OCI-LY3 (cell line): ENCODE measurements at regions not wholly inside any gene's neighbourhood (a gene's known extent, or its start where the extent isn't known, plus 50 kb on each side); places are given as distances from the start of the nearest gene placed in this dataset.

Source experiments
- H2AFZ ChIP-seq: fragments of 200-600, 300-600 bp; shearing (Covaris generic); 2 replicates; pipeline ENCODE4 v1.6.0; 2014; ENCODE audit warnings: antibody characterized with exemption, low read depth, low read length
- H3K27ac ChIP-seq: fragments of 200-600, 300-600 bp; sonication (generic); 2 replicates; pipeline ENCODE4 v1.5.1; 2014; ENCODE audit warnings: mild to moderate bottlenecking, low read length, moderate library complexity, mixed read lengths
- H3K27me3 ChIP-seq: fragments of 200-600, 300-600 bp; sonication (generic); 2 replicates; pipeline ENCODE4 v1.6.1; 2014; ENCODE audit warnings: low read depth, low read length, mixed read lengths
- H3K36me3 ChIP-seq: fragments of 200-600, 300-600 bp; sonication (generic); replicated peaks from 2 replicates; pipeline ENCODE3; 2014; ENCODE audit warnings: low read depth, low read length, mixed read lengths
- H3K4me1 ChIP-seq: fragments of 300-600, 200-600 bp; sonication (generic); 2 replicates; pipeline ENCODE4 v1.6.1; 2014; ENCODE audit warnings: low read length, mixed read lengths
- H3K4me2 ChIP-seq: fragments of 200-600, 300-600 bp; sonication (generic); 2 replicates; pipeline ENCODE4 v1.6.1; 2014; ENCODE audit warnings: low read length, mixed read lengths
- H3K4me3 ChIP-seq: fragments of 300-600, 200-600 bp; sonication (generic); 2 replicates; pipeline ENCODE4 v1.5.1; 2014; ENCODE audit warnings: antibody characterized with exemption, mild to moderate bottlenecking, low read length, moderate library complexity
- H3K79me2 ChIP-seq: fragments of 300-600, 200-600 bp; shearing (Covaris generic); 2 replicates; pipeline ENCODE4 v1.6.1; 2014; ENCODE audit warnings: mild to moderate bottlenecking, low read length, mixed read lengths
- H3K9ac ChIP-seq: fragments of 300-600, 200-600 bp; shearing (Covaris generic); 2 replicates; pipeline ENCODE4 v1.6.0; 2014; ENCODE audit warnings: mild to moderate bottlenecking, low read length, moderate library complexity
- H3K9me3 ChIP-seq: fragments of 200-600, 300-600 bp; shearing (Covaris generic); 2 replicates; pipeline ENCODE4 v1.6.1; 2014; ENCODE audit warnings: low read length, mixed read lengths; ENCODE audit not compliant: insufficient read depth
- H4K20me1 ChIP-seq: fragments of 200-600, 300-600 bp; sonication (generic); 2 replicates; pipeline ENCODE4 v1.6.1; 2016; ENCODE audit warnings: low read length, mixed read lengths; ENCODE audit not compliant: insufficient read depth
- EZH2phosphoT487 ChIP-seq: fragments of 200-600 bp; shearing (Covaris generic); IDR thresholded peaks from 2 replicates; pipeline ENCODE4 v1.6.1; 2018; ENCODE audit warnings: antibody characterized with exemption, mixed run types, low read depth
- TF ChIP-seq, protein P1 (sequence below): fragments of 200-600, 300-600 bp; sonication (generic); IDR thresholded peaks from 2 replicates; pipeline ENCODE4 v1.5.1; 2014; ENCODE audit warnings: antibody characterized with exemption, low read length, low read depth

- Histone ChIP-seq H3K36me3 (no peaks in the 10 kb centered on the region), H3K9me3 (no peaks in the 10 kb centered on the region), H3K4me3 (no peak overlapping the region), H3K27me3 (no peaks in the 10 kb centered on the region), H4K20me1 (no peaks in the 10 kb centered on the region), H2AFZ (no peak overlapping the region), H3K79me2 (no peaks in the 10 kb centered on the region), H3K4me2 (no peak overlapping the region), H3K27ac (no peak overlapping the region), H3K9ac (no peak overlapping the region), H3K4me1 (peaks cover 4% of the 10 kb centered on the region; the same call in 1 of the 2 replicates)
- no peak for TF ChIP-seq EZH2phosphoT487
- TF ChIP-seq, protein P1, sequence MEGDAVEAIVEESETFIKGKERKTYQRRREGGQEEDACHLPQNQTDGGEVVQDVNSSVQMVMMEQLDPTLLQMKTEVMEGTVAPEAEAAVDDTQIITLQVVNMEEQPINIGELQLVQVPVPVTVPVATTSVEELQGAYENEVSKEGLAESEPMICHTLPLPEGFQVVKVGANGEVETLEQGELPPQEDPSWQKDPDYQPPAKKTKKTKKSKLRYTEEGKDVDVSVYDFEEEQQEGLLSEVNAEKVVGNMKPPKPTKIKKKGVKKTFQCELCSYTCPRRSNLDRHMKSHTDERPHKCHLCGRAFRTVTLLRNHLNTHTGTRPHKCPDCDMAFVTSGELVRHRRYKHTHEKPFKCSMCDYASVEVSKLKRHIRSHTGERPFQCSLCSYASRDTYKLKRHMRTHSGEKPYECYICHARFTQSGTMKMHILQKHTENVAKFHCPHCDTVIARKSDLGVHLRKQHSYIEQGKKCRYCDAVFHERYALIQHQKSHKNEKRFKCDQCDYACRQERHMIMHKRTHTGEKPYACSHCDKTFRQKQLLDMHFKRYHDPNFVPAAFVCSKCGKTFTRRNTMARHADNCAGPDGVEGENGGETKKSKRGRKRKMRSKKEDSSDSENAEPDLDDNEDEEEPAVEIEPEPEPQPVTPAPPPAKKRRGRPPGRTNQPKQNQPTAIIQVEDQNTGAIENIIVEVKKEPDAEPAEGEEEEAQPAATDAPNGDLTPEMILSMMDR: no peak
These were observed 204.5 kb downstream of the CPE start for GRCh38 chr4:165583341-165583740.

DNA sequence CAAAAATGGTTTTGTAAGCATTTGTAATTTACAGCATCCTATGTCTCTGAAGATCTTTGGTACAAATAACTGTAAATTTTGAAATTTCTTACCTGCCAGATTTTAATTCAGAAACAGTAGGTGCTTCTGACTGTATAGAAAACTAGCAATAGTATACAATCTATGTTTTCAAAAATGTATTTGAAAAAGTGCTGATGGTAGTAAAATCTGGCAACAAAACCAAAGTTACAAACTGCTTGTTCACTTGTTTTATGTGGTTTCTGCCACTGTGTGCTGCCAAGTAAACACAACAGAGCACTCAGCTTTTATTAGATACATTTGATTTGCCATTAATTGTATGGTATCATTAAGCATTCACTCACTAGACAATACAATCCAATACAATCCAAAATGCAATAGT lies 206.1 kb downstream of the CPE start:
- TF ChIP-seq, protein P1: no peak
- TF ChIP-seq EZH2phosphoT487: no peak
- no peak overlapping the region for H3K4me2 ChIP-seq
- H3K27ac ChIP-seq: no peak overlapping the region
- H3K9me3 ChIP-seq: no peaks in the 10 kb centered on the region
- no peak overlapping the region for H3K9ac ChIP-seq
- no peaks in the 10 kb centered on the region for H3K27me3 ChIP-seq
- no peaks in the 10 kb centered on the region for H3K36me3 ChIP-seq
- no peaks in the 10 kb centered on the region for H4K20me1 ChIP-seq
- H3K79me2 ChIP-seq: no peaks in the 10 kb centered on the region
- H3K4me1 ChIP-seq: peaks cover 4% of the 10 kb centered on the region; the same call in 1 of the 2 replicates
- no peak overlapping the region for H3K4me3 ChIP-seq
- no peak overlapping the region for H2AFZ ChIP-seq

DNA sequence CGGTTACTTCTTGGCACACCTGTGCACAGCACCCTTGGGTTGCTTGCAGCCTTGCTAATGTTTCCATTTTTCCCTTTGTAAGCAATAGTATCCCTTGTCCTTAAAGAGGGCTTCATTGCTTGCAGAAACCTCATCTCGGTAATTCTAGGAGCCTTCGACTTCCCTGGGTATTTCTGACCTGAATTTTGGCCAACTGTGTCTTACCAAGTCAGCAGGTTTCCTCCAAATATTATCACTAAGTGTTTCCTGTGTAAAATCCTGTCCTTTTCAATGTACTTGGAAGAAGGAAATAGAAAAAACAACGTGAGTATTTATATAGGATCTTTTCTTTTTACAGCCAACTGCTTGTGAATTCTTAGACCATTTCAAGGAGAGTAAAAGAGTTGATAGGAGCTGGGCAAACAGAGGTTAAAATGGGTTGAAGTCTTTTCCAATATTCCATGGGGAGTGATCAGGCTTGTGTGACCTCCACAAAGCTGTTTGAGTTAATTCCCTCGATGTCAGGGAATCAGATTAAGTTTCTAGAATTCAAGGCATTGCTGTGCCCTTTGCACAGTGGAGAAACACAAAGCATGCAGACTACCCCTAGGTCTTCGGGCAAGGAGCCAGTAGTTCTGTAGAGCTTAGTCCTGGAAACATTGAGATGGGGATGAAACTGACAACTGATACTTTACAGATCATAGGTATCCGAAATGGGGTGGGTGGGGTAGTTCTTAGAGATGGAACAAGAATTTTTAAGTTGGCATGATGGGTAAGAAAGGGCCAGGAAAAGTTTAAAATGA lies 209.9 kb downstream of the CPE start:
- Histone ChIP-seq H4K20me1 (no peaks in the 10 kb centered on the region), H3K79me2 (no peaks in the 10 kb centered on the region), H3K9me3 (no peaks in the 10 kb centered on the region), H3K4me1 (no peaks in the 10 kb centered on the region), H3K4me2 (no peak overlapping the region), H3K27me3 (no peaks in the 10 kb centered on the region), H2AFZ (no peak overlapping the region), H3K27ac (no peak overlapping the region), H3K9ac (no peak overlapping the region), H3K36me3 (no peaks in the 10 kb centered on the region), H3K4me3 (no peak overlapping the region)
- TF ChIP-seq, protein P1: no peak
- no peak for TF ChIP-seq EZH2phosphoT487

GRCh38 chr4:165592386-165592785 lies 213.6 kb downstream of the CPE start:
- Histone ChIP-seq H4K20me1 (no peaks in the 10 kb centered on the region), H3K79me2 (no peaks in the 10 kb centered on the region), H3K9ac (no peak overlapping the region), H3K4me3 (no peak overlapping the region), H3K27me3 (0 out of 2 replicates have a peak, but pooled peaks cover 4% of the 10 kb centered on the region), H3K27ac (no peak overlapping the region), H3K36me3 (no peaks in the 10 kb centered on the region), H3K9me3 (no peaks in the 10 kb centered on the region), H3K4me1 (no peaks in the 10 kb centered on the region), H3K4me2 (no peak overlapping the region), H2AFZ (no peak overlapping the region)
- TF ChIP-seq, protein P1: no peak
- TF ChIP-seq EZH2phosphoT487: no peak
